GM13976 (cell line): ENCODE measurements at regions not wholly inside any gene's neighbourhood (a gene's known extent, or its start where the extent isn't known, plus 50 kb on each side); places are given as distances from the start of the nearest gene placed in this dataset.
"Not testable (repeated sequence)": the region's sequence is repeated elsewhere in the genome, so short reads cannot be mapped to it uniquely, and the experiment has no call there.

Experiments
- DNase-seq: peaks from one replicate; pipeline ENCODE4 v3.0.0; 2012; ENCODE audit warnings: low spot score
- CTCF ChIP-seq: IDR thresholded peaks from 2 replicates; pipeline ENCODE4 v1.5.1; 2012; ENCODE audit warnings: borderline replicate concordance, mild to moderate bottlenecking; ENCODE audit not compliant: insufficient read depth; ENCODE audit errors: extremely low read depth, missing control alignments, control extremely low read depth
- in situ Hi-C: fragments of 300-500 bp; cut with MboI; formaldehyde crosslinking; loops from one replicate; pipeline ENCODE4 v1.12.0; 2022; ENCODE audit warnings: low sequenced_read_pairs, mixed read lengths, inconsistent platforms; ENCODE audit not compliant: unreplicated experiment

DNA sequence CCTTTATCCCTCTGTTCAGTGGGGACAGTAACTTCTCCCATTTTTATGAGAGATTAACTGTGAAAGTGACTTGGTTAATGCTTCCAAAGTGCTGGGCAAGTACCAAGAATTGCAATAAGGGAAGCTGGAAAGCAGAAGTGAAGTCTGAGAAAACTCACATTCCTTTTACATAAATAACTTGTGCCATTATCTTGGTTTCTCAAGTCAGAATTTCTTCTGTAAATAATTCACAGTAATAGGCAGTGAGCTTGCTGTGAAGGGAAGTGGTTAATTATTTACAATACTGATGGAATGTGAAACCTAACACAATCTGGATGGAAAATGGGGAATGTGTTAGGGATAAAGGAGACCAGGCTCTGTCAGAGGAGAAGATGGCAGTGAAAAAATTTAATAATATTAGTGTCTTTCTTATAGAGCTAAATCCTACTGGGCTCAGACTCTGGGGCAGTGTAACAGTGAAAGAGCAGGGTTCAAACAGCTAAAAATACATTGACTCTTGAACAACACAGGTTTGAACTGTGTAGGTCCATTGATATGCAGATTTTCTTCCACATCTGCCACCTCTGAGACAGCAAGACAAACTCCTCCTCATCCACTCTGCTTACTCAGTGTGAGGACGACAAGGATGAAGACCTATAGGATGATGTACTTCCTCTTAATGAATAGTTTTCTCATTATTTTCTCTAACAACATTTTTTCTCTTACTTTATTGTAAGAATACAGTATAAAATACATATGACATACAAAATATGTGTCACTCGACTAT, 251.5 kb upstream of the ISX start:
- no peak for DNase-seq

DNA sequence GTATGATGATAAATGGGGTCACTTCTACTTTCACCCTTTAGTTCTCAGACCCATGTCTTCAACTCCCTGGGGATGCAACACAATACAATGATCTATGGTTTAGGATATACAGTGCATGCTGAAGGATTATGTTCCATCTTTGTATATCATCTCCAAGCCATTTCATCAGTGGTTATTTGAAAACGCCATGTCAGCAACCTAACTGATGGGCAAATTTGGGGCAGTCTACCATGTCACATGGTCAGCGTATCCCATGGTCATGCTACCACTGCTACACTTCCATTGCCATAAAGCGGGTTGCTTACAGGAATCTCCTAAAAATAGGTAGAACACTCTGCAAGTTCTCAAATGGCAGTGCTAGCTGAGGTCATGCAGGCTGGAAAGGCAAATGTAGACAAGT, 236.5 kb upstream of the ISX start:
- no peak for DNase-seq
- in situ Hi-C loops = no loop called here
- no peak for TF ChIP-seq CTCF

More for the DNA sequence above, 251.5 kb upstream of the ISX start:
- in situ Hi-C loops = no loop called here
- no peak for TF ChIP-seq CTCF

DNA sequence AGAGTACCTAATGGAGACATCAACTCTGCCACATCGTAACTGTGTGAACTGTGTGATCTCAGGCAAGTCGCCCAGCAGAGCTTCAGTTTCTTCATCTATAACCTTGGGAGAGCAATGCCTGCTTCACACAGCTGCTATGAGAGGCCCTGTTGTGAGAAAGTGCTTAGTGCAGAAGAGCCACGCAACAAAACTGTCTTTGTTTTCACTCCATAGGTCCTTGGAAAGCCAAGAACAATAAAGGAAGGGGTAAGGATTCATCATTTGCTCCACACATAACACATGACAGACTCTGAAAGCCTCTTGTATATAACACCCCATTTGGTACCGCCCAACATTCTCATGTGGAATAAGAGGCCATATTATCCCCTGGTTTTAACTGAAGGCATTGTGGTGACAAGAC, 231.9 kb upstream of the ISX start:
- DNase-seq = no peak
- in situ Hi-C loops = no loop called here
- TF ChIP-seq CTCF = no peak

- DNase-seq, in situ Hi-C loops: not testable (repeated sequence)
Measured at GRCh38 chr22:34834541-34834940, 231.4 kb upstream of the ISX start.

GRCh38 chr22:34841331-34841771, 224.6 kb upstream of the ISX start:
- no peak for DNase-seq
- in situ Hi-C loops = no loop called here
- no peak for TF ChIP-seq CTCF

DNA sequence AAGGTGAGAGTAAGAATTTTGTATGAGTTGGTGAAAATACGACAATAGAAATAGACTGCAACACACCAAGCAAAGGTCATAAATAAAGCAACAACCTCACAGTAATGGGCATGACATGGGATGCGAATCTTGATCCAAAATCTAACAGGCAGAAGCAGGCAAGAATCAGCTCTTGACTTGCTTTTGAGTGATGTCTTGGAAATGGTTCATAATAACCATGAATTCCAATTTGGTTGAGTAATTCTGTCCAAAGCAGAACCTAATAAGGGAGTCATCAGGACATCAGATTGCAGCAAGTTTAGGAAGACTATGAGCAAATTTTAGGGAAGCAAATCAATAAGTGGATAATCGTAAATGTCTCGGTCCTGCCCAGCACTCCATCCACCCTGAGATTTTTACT, 224.0 kb upstream of the ISX start:
- in situ Hi-C loops = no loop called here
- no peak for TF ChIP-seq CTCF
- no peak for DNase-seq

- TF ChIP-seq CTCF = no peak
- in situ Hi-C loops = no loop called here
- DNase-seq = no peak
Measured at GRCh38 chr22:34842630-34843029, 223.3 kb upstream of the ISX start.

DNA sequence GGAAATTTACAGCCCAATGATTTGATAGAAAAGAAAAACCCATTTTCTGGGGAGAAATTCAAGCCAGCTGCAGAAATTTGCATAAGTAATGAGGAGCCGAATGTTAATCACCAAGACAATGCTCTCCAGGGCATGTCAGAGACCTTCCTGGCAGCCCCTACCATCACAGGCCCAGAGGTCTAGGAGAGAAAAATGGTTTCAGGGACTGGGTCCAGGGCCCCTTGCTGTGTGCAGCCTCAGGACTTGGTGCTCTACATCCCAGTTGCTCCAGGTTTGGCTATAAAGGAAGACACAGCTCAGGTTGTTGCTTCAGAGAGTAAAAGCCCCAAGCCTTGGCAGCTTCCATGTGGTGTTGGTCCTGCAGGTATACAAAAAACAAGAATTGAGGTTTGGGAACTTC, 222.2 kb upstream of the ISX start:
- DNase-seq, in situ Hi-C loops: not testable (repeated sequence)
